Gastroesophageal sphincter (tissue), 4 donors: ENCODE measurements at regions not wholly inside any gene's neighbourhood (a gene's known extent, or its start where the extent isn't known, plus 50 kb on each side); places are given as distances from the start of the nearest gene placed in this dataset.

Experiments used
- ATAC-seq: fragments of 150-250 bp; one replicate; pipeline ENCODE4 v1.9.1; 2016; ENCODE audit warnings: mild to moderate bottlenecking, moderate library complexity
- H3K27ac ChIP-seq, 4 donors: fragments of 200-600 bp; sonication (generic) in 3 of 4; 1 replicate in 3 of 4; 2 replicates in 1 of 4; pipeline ENCODE4 v1.5.1; 2016 to 2019
- H3K27me3 ChIP-seq: fragments of 200-600 bp; sonication (generic); one replicate; pipeline ENCODE4 v1.5.1; 2019
- H3K36me3 ChIP-seq, 2 donors: fragments of 200-600 bp; sonication (generic); one replicate each; pipeline ENCODE4 v1.5.1; 2019; ENCODE audit warnings: control low read depth in 1 of 2
- H3K4me1 ChIP-seq, 3 donors: fragments of 200-600 bp; sonication (generic); 1 replicate in 2 of 3; 2 replicates in 1 of 3; pipeline ENCODE4 v1.5.1; 2016 to 2019; ENCODE audit warnings: control low read depth in 2 of 3
- H3K4me3 ChIP-seq, 2 donors: fragments of 200-600 bp; sonication (generic); one replicate each; pipeline ENCODE4 v1.5.1; 2019; ENCODE audit warnings: mild to moderate bottlenecking in 1 of 2, moderate library complexity in 1 of 2
- H3K9me3 ChIP-seq, 3 donors: fragments of 200-600 bp; sonication (generic); one replicate each; pipeline ENCODE4 v1.5.1; 2017 to 2019; ENCODE audit warnings: control low read depth in 2 of 3
- CTCF ChIP-seq, 4 experiments: fragments of 200-600 bp in 2 of 4; fragments of 450-650 bp in 2 of 4; sonication (generic) in 1 of 4; IDR thresholded peaks; one replicate each; pipeline ENCODE4 v1.5.1; 2017 to 2019; ENCODE audit warnings: antibody characterized with exemption in 4 of 4, mild to moderate bottlenecking in 2 of 4, moderate library complexity in 2 of 4
- EP300 ChIP-seq: sonication (generic); formaldehyde crosslinking; IDR thresholded peaks from one replicate; pipeline ENCODE4 v1.6.1; 2017; ENCODE audit warnings: antibody characterized with exemption, mild to moderate bottlenecking
- POLR2A ChIP-seq, 2 donors: fragments of 450-650 bp; IDR thresholded peaks; one replicate each; pipeline ENCODE4 v1.6.1; 2017; ENCODE audit warnings: antibody characterized with exemption in 2 of 2, mild to moderate bottlenecking in 2 of 2, moderate library complexity in 1 of 2
- POLR2AphosphoS5 ChIP-seq: sonication (generic); formaldehyde crosslinking; IDR thresholded peaks from one replicate; pipeline ENCODE4 v1.6.1; 2017; ENCODE audit warnings: antibody characterized with exemption
- WGBS, 2 donors: methylation state at CpG; one replicate each; pipeline ENCODE4 v1.1.5; 2018; ENCODE audit warnings: low coverage in 1 of 2; 5-methylcytosine and 5-hydroxymethylcytosine counted together

DNA sequence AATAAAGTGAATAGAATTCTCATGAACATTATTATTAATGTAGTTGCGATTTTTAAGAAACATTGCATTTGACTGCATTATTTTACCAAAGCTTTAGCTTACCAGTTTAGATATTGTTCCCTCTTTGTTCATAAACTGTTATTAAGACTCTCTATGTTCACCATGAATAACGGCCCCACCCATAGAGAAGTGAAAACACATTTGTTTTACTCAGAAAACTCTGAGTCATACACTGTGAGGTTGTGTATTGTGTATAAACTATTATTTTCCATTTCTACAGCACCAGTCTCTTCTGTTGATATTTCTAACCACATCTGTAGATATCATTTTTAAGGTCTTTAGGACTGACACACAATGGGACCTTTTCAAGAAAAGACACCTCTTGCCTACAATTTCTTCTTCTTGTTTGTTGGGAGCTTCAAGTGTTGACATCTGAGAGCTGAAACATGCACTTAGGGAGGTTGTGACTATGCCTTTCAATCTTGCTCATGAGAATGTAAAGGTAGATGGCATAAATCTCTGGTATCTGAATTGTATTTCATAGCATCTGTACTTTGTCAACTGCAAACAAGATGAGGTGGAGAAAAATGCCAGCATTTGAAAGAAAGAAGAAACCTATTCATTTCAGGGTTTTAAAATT is 252.9 kb upstream of the CDH8 start:
- H3K36me3 ChIP-seq, result no peaks in the 10 kb centered on the region
- no peak for ATAC-seq
- no peak overlapping the region for H3K27ac ChIP-seq
- TF ChIP-seq POLR2AphosphoS5 (no peak), CTCF (IDR thresholded peaks at IDR 0.05) (no peak), EP300 (no peak), POLR2A (IDR thresholded peaks at IDR 0.05) (no peak)
- 43 to 50% methylated on average over 2 of the region's 2 CpGs for WGBS, 2 donors
- no peak overlapping the region for H3K4me3 ChIP-seq
- H3K27me3 ChIP-seq, result no peaks in the 10 kb centered on the region
- no peaks in the 10 kb centered on the region for H3K4me1 ChIP-seq
- H3K9me3 ChIP-seq, result no peaks in the 10 kb centered on the region

DNA sequence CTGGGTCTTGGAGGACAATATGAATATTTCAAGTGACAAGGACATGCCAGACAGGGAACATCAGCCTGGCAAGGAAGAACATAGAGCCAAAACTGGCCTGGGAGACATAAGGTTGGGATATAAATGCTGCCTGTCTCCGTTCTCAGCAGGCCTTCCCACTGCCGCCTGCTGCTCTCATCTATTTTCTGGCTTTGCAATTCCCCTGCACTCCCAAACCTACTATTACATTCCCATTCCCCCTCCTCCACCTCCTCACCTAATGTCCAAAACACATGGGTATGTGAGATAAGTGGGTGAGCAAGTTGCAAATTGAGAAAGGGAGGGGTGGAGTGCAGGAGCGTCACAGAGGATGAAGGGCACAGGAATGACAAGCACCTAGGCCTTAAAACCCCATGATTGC is 244.3 kb upstream of the CDH8 start:
- ATAC-seq, result no peak
- Histone ChIP-seq H3K27ac (no peak overlapping the region), H3K4me3 (no peak overlapping the region), H3K9me3 (no peaks in the 10 kb centered on the region), H3K27me3 (no peaks in the 10 kb centered on the region), H3K4me1 (no peaks in the 10 kb centered on the region), H3K36me3 (no peaks in the 10 kb centered on the region)
- 20 to 76% methylated on average over 1 to 3 of the region's 3 CpGs for WGBS, 2 donors
- TF ChIP-seq POLR2A (IDR thresholded peaks at IDR 0.05), result no peak
- no peak for TF ChIP-seq CTCF (IDR thresholded peaks at IDR 0.05)
- TF ChIP-seq POLR2AphosphoS5, result no peak
- no peak for TF ChIP-seq EP300

GRCh38 chr16:62277942-62278341 is 241.7 kb upstream of the CDH8 start:
- Histone ChIP-seq H3K4me1 (no peaks in the 10 kb centered on the region), H3K9me3 (no peaks in the 10 kb centered on the region), H3K4me3 (no peak overlapping the region), H3K36me3 (no peaks in the 10 kb centered on the region), H3K27ac (no peak overlapping the region), H3K27me3 (no peaks in the 10 kb centered on the region)
- no peak for ATAC-seq
- WGBS, 2 donors, result 73 to 78% methylated on average over 2 of the region's 2 CpGs
- no peak for TF ChIP-seq POLR2A (IDR thresholded peaks at IDR 0.05)
- no peak for TF ChIP-seq EP300
- no peak for TF ChIP-seq CTCF (IDR thresholded peaks at IDR 0.05)
- TF ChIP-seq POLR2AphosphoS5, result no peak

GRCh38 chr16:62276637-62277036 is 240.4 kb upstream of the CDH8 start:
- 72 to 79% methylated on average over 7 of the region's 7 CpGs for WGBS, 2 donors
- no peak overlapping the region for H3K4me3 ChIP-seq
- TF ChIP-seq EP300 (no peak), POLR2A (IDR thresholded peaks at IDR 0.05) (no peak), POLR2AphosphoS5 (no peak), CTCF (IDR thresholded peaks at IDR 0.05) (no peak)

GRCh38 chr16:62272035-62272434 is 235.8 kb upstream of the CDH8 start:
- Histone ChIP-seq H3K4me1 (no peaks in the 10 kb centered on the region), H3K27ac (no peak overlapping the region), H3K4me3 (no peak overlapping the region), H3K27me3 (no peaks in the 10 kb centered on the region), H3K36me3 (no peaks in the 10 kb centered on the region), H3K9me3 (no peaks in the 10 kb centered on the region)
- WGBS, 2 donors, result 45 to 60% methylated on average over 1 of the region's 1 CpG
- no peak for TF ChIP-seq EP300
- TF ChIP-seq POLR2AphosphoS5, result no peak
- no peak for TF ChIP-seq CTCF (IDR thresholded peaks at IDR 0.05)
- TF ChIP-seq POLR2A (IDR thresholded peaks at IDR 0.05), result no peak
- no peak for ATAC-seq

More at GRCh38 chr16:62276637-62277036, 240.4 kb upstream of the CDH8 start:
- Histone ChIP-seq H3K27ac (no peak overlapping the region), H3K4me1 (no peaks in the 10 kb centered on the region), H3K9me3 (no peaks in the 10 kb centered on the region), H3K36me3 (no peaks in the 10 kb centered on the region), H3K27me3 (no peaks in the 10 kb centered on the region)
- no peak for ATAC-seq
